Right hindlimb (tissue), 1 donor: ENCODE measurements at regions not wholly inside any gene's neighbourhood (a gene's known extent, or its start where the extent isn't known, plus 50 kb on each side); places are given as distances from the start of the nearest gene placed in this dataset.
"Not testable (repeated sequence)": the region's sequence is repeated elsewhere in the genome, so short reads cannot be mapped to it uniquely, and the experiment has no call there.

Source experiments
- DNase-seq: peaks from one replicate; pipeline ENCODE4 v3.0.0-alpha.2; 2018

GRCh38 chr3:31102196-31102879, 207.9 kb upstream of the GADL1 start:
- DNase-seq: no peak

GRCh38 chr3:31103181-31103580, 208.7 kb upstream of the GADL1 start:
- DNase-seq: no peak

DNA sequence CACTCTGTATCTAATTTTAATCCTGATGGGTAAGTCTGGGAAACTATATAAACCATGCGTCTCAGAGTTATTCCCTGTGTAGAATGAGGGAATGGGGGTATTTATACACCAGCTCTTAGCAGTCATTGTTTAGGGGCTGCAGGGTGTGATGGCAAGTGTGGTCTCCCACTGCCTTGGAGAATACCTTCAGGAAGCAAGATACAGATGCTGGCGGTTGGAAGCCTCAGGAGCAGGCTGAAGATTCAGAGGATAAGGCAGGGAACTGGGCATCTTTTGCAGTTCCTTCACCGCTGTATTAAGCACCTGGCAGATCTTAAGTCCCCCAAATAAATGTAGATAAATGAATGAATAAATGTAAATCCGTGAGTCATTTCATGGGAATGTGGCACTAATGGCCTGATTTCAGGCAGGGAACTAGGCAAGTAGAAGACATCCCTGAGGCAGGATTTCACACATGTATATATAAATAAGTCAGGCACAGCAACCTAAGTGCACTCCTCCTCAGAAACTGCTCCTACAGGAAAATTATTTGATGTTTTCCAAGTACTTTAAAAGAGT, 209.2 kb upstream of the GADL1 start:
- no peak for DNase-seq

GRCh38 chr3:31105011-31105410, 210.6 kb upstream of the GADL1 start:
- DNase-seq: no peak

GRCh38 chr3:31105438-31106077, 211.1 kb upstream of the GADL1 start:
- no peak for DNase-seq

- DNase-seq: no peak
Observed at GRCh38 chr3:31106204-31106603, 211.7 kb upstream of the GADL1 start.

DNA sequence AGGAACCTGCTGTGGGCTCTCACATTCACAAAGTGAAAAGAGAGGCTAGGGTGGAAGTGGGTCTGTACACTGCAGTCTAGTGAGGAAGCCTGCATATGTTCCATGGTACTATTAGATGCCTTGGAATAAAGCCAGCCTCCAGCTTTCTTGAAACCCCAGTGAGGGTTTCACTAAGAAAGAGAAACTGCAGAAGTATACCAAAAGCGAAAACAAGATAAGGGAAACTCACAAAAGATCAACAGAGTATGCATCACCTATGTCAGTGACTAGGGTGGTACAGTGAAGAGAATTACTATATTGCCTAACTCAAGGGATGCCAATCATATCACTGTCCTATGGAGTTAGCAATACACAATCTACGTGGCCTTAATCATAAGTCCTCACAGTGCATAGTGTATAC, 212.5 kb upstream of the GADL1 start:
- no peak for DNase-seq

DNA sequence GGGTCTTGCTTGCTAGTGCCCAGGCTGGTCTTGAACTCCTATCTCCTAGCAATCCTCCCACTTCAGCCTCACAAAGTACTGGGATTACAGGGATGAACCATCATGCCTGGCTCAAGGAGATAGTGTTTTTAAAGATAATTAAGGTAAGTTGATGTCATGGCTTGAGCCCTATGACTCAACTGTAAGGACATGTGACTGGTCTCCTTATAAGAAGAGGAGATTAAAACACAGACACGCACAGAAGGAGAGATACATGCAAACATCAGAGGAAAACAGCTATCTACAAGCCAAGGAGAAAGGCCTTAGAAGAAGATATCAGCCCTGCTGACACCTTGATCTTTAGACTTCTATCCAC, 220.4 kb upstream of the GADL1 start:
- no peak for DNase-seq

DNA sequence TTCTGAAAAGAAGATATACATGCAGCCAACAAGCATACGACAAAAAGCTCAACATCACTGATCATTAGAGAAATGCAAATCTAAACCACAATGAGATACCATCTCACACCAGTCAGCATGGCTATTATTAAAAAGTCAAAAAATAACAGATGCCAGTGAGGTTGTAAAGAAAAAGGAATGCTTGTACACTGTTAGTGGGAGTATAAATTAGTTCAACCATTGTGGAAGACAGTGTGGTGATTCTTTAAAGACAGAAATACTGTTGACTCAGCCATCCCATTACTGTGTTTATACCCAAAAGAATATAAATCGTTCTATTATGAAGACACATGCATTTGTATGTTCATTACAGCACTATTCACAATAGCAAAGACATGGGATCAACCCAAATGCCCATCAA, 221.1 kb upstream of the GADL1 start:
- DNase-seq: not testable (repeated sequence)

DNA sequence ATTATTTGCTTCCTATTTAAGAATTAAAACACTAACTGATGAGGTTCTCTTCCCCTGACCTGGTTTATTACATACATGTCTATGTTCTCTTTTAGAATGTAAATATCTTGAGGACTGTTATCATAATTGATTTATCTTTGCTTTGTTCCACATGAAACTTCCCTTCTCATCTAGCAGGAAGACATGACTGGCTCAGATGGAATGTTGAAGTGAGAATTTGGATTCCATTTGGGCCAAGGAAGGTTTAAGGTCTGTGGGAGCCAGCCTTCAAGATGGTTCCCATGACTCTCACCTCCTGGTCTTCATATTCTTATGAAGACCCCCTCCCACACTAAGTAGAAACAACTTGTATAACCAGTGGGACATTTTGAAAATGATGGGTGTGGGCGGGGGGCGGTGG, 222.2 kb upstream of the GADL1 start:
- DNase-seq: no peak

GRCh38 chr3:31117854-31118253, 223.4 kb upstream of the GADL1 start:
- DNase-seq: no peak

GRCh38 chr3:31124373-31124772, 229.9 kb upstream of the GADL1 start:
- DNase-seq: no peak

- no peak for DNase-seq
Observed at GRCh38 chr3:31125413-31126020, 231.1 kb upstream of the GADL1 start.

DNA sequence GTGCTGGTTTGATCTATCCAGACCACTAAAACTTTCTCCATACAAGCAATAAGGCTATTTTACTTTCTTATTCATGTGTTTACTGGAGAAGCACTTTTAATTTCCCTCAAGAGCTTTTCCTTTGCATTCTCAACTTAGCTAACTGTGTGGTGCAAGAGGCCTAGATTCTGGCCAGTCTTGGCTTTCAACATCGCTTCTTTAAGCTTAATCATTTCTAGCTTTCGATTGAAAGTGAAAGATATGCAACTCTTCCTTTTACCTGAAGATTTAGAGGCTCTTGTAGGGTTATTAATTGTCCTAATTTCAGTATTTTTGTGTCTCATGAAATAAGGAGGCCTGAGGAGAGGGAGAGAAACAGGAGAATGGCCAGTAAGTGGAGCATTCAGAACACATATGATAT, 234.8 kb upstream of the GADL1 start:
- no peak for DNase-seq

GRCh38 chr3:31132132-31132769, 237.8 kb upstream of the GADL1 start:
- no peak for DNase-seq

GRCh38 chr3:31133541-31133940, 239.1 kb upstream of the GADL1 start:
- no peak for DNase-seq

DNA sequence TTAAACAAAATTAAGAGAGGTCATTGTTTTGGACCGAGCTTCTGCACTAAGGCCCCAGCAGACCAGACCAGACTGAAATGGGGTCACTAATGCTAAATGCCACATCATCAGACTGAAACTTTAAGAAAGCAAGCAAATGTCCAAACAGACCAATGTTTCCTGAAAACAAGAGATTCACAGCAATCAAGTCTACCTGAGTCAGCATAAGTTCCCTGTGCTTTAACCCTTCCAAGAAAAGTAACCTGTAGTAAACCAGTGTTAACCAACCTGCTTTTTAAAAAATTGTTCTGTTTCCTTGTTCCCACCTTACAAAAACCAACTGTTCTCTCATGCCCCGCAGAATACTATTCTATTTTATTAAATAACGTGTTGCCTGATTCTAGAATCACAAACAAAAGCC, 241.1 kb upstream of the GADL1 start:
- no peak for DNase-seq

DNA sequence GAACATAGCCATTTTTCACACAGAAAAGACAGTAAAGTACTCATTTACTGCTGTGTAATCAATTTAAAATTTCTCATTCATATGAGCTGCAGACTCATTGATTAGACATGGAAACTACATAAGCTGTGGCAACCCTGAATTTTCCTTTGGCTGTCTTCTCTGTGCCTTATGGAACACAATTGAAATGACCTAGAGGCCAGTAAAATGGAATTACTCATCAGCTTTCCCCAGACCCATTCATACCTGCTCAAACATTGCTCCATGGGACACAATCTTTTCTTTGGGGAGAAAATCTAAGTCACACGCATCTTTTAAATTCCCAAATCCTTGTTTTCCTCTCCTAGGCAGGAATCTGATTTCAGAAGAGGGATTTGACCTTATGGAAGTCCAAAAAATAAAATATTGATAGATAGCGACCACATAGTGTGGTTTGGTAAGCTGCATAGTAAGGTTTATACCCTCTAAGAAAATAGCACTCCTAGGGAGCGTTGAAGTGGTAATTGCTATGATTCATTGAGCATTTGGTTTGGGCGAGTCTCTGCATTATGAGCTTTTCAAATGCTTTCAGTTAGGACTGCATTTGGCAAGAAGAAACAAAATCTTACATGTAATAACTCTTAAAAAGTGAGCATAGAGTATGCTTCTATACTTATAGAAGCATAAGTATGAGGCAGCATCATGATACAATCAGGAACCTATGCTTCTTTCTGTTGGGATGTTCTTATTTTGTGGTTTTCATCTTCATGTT, 243.4 kb upstream of the GADL1 start:
- DNase-seq: no peak

- no peak for DNase-seq
Observed at GRCh38 chr3:31140470-31140869, 246.0 kb upstream of the GADL1 start.

DNA sequence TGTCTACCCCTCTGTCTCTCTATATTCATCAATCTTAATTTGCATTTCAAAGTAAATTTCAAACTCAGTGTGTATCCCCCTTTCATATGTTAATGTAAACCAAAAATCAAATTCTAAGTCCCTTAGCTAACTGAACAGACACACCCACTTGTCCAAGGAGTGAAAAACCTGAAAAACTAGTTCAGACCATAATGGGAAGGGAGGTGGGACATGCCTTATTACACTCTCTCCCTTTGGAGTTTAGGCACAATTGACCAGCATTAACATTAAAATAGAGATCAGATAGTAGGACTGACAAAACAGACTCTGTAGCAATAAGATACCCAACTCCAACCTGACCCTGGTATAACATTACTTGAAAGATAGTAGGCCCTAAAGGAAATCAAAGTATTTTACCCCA, 247.7 kb upstream of the GADL1 start:
- DNase-seq: no peak

DNA sequence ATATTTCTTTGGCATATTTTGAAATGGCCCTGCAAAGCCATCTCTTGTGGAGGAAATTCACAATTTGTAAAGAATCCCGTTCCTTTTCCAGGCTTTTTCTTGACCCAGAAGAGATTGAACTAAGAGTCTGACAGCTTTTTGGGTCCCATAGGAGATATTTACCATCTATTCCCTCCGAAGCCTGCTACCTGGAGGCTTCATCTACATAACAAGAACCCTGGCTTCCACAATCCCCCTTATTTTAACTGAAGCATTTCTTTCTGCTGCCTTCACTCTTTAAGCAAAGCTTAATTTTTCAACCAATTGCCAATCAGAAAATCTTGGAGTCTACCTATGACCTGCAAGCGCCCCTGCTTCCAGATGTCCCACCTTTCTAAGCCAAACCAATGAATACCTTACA, 248.1 kb upstream of the GADL1 start:
- DNase-seq: no peak

DNA sequence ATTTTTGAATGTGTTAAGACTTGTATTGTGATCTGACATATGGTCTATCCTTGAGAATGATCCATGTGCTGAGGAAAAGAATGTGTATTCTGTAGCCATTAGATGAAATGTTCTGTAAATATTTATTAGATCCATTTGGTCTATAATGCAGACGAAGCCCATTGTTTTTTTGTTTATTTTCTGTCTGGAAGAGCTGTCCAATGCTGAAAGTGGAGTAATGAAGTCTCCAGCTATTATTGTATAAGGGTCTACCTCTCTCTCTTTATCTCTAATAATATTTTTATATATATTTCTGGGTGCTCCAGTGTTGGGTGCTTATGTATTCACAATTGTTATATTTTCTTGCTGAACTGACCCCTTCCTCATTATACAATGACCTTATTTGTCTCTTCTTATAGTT, 250.6 kb upstream of the GADL1 start:
- DNase-seq: no peak

GRCh38 chr3:31147550-31147949, 253.1 kb upstream of the GADL1 start:
- DNase-seq: no peak
